GM03348 (cell line): ENCODE measurements at regions not wholly inside any gene's neighbourhood (a gene's known extent, or its start where the extent isn't known, plus 50 kb on each side); places are given as distances from the start of the nearest gene placed in this dataset.
"Not testable (repeated sequence)": the region's sequence is repeated elsewhere in the genome, so short reads cannot be mapped to it uniquely, and the experiment has no call there.

Experiments used
- DNase-seq: peaks from one replicate; pipeline ENCODE4 v3.0.0; 2012; ENCODE audit warnings: low spot score

DNA sequence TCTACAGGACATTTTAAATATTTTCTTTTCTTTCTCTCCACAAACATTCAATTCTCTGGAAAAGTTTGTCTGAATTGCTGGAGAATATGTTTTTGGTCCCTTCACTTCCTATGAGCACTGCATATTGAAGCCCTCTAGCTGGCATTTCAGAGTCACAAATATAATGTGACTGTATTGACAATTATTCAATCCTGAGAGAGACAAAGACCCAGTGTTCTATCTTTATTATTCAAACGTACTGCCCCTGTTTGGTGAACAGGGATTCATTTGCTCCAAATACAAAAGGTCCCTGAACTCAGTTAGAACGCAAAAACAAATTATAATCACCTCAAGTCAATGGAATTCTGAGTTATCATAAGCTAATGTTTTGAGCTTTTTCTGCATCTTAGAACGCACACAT, 173.1 kb upstream of the CDIN1 start:
- DNase-seq, result no peak

GRCh38 chr15:36406911-36407310, 172.5 kb upstream of the CDIN1 start:
- DNase-seq, result no peak

GRCh38 chr15:36407647-36408046, 171.8 kb upstream of the CDIN1 start:
- DNase-seq, result peak; percentile 74

DNA sequence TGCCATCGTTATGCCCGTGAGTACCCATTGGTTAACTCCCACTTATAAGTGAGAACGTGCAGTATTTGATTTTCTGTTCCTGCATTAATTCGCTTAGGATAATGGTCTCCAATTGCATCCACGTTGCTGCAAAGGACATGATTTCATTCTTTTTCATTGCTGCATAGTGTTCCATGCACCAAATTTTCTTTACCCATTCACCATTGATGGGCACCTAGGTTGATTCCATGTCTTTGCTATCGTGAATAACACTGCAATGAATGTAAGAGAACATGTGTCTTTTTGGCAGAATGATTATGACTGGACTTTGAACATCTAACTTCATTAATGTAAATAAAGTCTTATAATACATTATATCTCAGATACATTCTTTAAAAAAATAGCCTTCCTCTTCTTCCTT, 169.6 kb upstream of the CDIN1 start:
- no peak for DNase-seq

DNA sequence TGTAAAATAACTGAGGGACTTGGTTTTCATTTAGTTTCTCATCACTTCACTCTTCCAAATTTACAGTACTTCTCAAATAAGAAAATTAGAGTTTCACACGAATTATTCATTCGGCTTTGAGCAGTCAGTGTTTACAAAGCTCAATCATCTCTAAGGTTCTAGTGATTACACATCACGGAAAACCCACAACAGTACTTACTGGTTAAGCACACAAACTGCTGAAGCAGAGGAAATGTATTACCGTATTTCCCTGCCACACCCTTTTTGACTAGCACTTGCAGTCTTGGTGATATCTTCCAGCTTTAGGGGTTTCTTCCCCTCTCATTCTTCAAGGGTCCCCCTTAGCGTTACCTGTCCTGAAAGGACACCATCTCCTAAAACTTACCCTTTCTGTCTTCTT, 164.8 kb upstream of the CDIN1 start:
- no peak for DNase-seq

- DNase-seq, result peak; percentile 40
Observed at GRCh38 chr15:36415643-36416042, 163.8 kb upstream of the CDIN1 start.

GRCh38 chr15:36422631-36423030, 156.8 kb upstream of the CDIN1 start:
- DNase-seq, result no peak

- DNase-seq, result no peak
Observed at GRCh38 chr15:36426691-36427090, 152.7 kb upstream of the CDIN1 start.

- DNase-seq, result peak; percentile 83
Observed at GRCh38 chr15:36428102-36428845, 151.2 kb upstream of the CDIN1 start.

DNA sequence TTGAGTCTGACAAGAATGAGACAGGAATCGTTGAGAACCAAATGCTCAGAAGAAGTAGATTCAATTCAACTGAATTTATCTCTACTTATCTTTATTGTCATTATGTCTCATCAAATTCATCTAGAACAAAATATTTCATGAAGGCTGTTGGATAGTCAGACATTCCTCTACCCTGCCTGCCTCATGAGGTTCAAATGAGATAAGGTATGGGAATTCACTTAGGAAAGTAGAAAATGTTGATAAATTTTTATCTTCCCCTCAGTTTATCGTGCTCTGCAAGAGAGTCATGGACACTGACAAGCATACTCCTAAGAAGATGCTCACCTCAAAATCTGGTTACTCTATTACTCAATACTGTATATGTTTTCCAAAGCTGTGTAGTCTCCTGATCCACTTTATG, 149.7 kb upstream of the CDIN1 start:
- no peak for DNase-seq

DNA sequence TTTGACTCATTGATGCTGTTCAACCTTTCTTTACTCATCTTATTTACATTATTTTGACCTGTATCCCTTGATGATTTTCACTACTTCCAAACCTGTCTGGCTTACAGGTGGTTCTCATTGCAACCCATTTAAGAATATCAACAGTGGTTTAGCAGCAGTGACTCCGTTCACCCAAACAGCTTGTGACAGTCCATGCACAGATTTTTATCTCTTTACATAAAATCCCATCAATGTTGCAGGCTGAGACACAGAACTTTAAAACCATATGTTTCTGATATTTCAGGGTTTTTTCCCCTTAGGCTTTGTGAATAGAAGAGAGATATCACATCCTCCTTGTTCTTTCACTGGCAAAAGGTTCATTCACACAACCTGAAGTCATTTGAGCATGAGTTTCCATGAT, 149.1 kb upstream of the CDIN1 start:
- no peak for DNase-seq

DNA sequence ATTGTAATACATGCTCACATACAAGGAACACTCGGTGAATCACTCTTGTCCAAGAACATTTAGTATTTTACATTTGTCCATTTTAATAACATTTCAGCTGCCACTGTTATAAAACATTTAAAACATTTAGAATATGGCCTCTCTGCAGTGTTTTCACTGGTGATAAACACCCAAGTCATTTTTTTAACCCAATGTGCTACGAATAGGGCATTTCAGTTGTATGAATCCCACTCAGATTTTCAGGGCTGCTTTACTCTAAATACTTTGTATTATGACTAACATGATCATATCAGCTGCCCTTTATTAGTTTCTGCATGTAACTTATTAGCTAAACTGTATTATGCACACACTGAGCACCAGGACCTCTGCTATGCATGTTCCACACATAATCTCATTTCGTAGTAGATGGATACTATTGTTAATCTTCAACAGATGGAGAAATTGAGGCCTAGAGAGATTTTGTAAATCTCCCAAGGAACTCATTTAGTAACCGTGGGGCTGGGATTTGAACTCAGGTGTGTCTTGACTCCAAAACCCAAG, 148.6 kb upstream of the CDIN1 start:
- DNase-seq, result no peak

GRCh38 chr15:36432161-36432560, 147.3 kb upstream of the CDIN1 start:
- peak; percentile 17 for DNase-seq

DNA sequence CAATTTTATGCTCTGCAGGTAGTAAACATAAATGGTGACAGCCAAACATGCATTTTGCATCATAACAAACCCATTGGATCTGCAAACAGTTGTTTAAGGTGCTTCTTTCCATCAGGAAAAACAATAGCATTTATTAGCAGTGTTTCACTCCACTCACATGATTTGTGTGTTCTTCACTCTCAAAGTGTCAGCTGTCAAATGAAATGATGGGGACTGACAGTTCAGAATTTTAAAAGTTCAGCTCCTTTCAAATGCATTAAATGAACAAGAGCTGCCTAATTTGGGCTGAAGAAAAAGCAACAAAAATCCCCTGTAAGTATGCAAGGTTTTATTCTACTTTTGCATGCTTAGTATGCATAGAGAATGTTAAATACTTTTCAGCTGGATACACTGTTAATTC, 145.2 kb upstream of the CDIN1 start:
- no peak for DNase-seq

DNA sequence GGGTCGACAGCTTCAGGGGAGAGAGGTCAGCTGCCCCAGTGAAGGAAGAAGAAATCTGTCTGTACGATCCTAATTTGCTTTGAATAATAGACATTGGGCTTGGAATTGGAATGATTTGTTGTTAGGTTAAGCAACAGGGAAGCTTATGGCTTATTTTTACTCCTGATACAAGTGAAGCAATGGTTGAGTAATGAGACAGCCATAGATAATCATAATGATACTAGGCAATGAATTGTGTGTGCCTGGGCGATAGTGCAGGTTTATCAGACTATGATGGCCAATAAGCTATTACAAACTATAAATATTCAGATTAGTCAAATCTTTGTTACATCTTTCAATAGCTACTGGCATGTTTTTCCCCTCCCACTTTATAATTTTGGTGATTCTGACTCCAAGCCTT, 140.9 kb upstream of the CDIN1 start:
- no peak for DNase-seq

GRCh38 chr15:36447373-36447772, 132.1 kb upstream of the CDIN1 start:
- no peak for DNase-seq

GRCh38 chr15:36448418-36448817, 131.0 kb upstream of the CDIN1 start:
- DNase-seq, result no peak

GRCh38 chr15:36449084-36449661, 130.3 kb upstream of the CDIN1 start:
- peak; percentile 21 for DNase-seq

GRCh38 chr15:36449662-36450145, 129.7 kb upstream of the CDIN1 start:
- DNase-seq, result no peak

- not testable (repeated sequence) for DNase-seq
Observed at GRCh38 chr15:36454244-36454643, 125.2 kb upstream of the CDIN1 start.

- no peak for DNase-seq
Observed at GRCh38 chr15:36458411-36458810, 121.0 kb upstream of the CDIN1 start.

DNA sequence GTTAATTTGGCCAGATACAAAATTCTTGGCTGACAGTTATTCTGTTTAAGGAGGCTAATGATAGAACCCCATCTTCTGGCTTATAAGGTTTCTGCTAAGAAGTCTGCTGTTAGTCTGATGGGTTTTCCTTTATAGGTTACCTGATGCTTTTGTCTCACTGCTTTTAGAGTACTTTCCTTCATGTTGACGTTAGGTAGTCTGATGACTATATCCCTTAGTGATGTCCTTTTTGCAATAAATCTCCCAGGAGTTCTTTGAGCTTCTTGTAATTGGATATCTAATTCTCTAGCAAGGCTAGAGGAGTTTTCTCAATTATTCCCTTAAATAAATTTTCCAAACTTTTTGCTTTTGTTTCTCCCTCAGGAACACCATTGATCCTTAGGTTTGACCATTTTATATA, 114.1 kb upstream of the CDIN1 start:
- no peak for DNase-seq

DNA sequence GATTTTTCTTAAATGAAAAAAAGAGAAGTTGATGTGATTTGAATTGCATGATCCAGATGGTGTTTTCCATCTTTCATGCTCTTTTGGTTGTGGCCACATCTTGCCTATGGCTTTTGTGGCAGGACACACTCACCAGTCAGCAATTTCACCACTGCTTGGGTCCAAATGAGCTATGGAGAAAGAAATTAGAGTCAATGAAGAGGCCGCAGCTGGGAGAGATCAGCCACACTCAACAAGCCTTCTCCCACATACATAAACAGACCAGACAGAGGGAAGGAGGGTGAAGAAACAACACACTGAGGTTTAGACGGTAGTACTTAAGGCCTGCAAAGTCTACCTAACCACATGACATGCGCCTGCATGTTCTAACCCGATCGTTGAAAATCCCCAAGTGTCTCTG, 110.7 kb upstream of the CDIN1 start:
- DNase-seq, result peak; percentile 15
